ENCODE measurements at regions not wholly inside any gene's neighbourhood (a gene's known extent, or its start where the extent isn't known, plus 50 kb on each side); places are given as distances from the start of the nearest gene placed in this dataset.
"Not testable (repeated sequence)": the region's sequence is repeated elsewhere in the genome, so short reads cannot be mapped to it uniquely, and the experiment has no call there.

DNA sequence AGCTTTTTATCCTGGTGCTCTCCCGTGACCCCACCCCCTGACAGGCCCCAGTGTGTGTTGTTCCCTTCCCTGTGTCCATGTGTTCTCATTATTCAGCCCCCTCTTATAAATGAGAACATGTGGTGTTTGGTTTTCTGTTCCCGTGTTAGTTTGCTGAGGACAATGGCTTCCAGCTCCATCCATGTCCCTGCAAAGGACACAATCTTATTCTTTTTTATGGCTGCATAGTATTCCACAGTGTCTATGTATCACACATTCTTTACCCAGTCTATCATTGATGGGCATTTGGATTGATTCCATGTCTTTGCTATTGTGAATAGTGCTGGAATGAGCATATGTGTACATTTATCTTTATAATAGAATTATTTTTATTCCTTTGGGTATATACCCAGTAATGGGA, 360.5 kb downstream of the GATA3 start:
- TF ChIP-seq, protein P1, sequence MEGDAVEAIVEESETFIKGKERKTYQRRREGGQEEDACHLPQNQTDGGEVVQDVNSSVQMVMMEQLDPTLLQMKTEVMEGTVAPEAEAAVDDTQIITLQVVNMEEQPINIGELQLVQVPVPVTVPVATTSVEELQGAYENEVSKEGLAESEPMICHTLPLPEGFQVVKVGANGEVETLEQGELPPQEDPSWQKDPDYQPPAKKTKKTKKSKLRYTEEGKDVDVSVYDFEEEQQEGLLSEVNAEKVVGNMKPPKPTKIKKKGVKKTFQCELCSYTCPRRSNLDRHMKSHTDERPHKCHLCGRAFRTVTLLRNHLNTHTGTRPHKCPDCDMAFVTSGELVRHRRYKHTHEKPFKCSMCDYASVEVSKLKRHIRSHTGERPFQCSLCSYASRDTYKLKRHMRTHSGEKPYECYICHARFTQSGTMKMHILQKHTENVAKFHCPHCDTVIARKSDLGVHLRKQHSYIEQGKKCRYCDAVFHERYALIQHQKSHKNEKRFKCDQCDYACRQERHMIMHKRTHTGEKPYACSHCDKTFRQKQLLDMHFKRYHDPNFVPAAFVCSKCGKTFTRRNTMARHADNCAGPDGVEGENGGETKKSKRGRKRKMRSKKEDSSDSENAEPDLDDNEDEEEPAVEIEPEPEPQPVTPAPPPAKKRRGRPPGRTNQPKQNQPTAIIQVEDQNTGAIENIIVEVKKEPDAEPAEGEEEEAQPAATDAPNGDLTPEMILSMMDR (conservative IDR thresholded peaks at IDR 0.05 in 1 of 2, IDR thresholded peaks at IDR 0.05 in 1 of 2; ENCODE audit: extremely low read depth in 1 of 2, insufficient read depth in 1 of 2, low read depth in 1 of 2, low read length in 2 of 2): not testable (repeated sequence)
- not testable (repeated sequence) for TF ChIP-seq EZH2 (IDR thresholded peaks at IDR 0.05; ENCODE audit: borderline replicate concordance, low read length)

All from mammary epithelial cell (primary cell).